GM18909 (cell line): ENCODE measurements at regions not wholly inside any gene's neighbourhood (a gene's known extent, or its start where the extent isn't known, plus 50 kb on each side); places are given as distances from the start of the nearest gene placed in this dataset.

Experiments
- ATAC-seq: cut with Tn5 transposase; IDR thresholded peaks from one replicate; pipeline ENCODE4 v1.9.1; 2021; ENCODE audit warnings: mild to moderate bottlenecking; ENCODE audit not compliant: unreplicated experiment, poor library complexity

DNA sequence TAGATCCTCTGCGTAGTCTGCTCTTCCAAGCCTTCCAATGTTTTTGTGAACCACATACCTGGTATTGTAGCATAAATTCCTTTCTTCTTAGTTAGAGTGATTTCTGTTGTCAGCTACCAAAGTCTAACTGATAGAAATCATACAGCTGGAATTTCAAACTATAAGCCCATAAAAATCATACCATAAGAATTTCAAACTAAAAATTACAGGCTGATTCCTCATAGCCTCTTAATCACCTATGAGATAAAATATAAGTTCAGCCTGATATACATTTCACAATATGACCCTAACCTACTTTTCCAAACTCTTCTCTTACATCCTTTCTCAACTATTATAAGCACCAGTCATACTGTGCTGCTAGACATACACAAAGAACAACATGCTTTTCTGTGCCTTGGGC, 64.8 kb downstream of the PTHLH start:
- ATAC-seq = no peak

GRCh38 chr12:27906658-27907473, 65.7 kb downstream of the PTHLH start:
- no peak for ATAC-seq

GRCh38 chr12:27906127-27906500, 66.4 kb downstream of the PTHLH start:
- no peak for ATAC-seq

DNA sequence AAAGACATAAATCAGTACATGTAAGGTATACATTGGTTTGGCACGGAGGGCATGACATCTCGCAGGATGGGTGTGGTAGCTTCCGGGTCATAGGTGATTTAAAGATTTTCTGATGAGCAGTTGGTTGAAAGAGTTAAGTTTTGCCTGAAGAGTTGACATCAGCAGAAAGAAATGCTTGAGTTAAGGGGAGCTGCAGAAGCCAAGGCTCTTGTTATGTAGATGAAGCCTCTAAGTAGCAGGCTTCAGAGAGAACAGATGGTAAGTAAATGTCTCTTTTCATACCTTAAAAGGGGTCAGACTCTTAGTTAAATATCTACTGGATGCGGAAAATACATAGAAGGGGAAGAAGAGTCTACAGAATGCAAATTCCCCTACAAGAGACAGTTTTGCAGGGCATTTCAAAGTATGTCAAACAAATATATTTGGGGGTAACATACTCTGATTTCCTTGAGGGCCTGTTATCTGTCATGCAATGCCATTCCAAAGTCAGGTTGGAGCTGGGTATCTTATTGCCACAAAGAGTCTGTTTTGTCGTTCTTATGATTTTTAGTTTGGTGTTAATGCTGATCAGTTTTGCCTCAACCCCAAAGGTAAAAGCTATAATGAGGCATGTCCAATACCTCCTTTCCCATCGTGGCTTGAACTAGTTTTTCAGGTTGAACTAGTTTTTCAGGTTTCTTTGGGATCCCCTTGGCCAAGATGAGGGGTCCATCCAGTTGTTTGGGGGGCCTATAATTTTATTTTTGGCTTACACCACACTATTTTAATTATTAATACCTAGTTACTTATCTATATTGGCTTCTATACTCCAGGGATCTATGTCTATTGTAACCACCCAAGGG, 67.0 kb downstream of the PTHLH start:
- ATAC-seq = no peak

- no peak for ATAC-seq
These were observed 69.9 kb downstream of the PTHLH start for GRCh38 chr12:27902651-27903050.

GRCh38 chr12:27901959-27902358, 70.6 kb downstream of the PTHLH start:
- no peak for ATAC-seq

DNA sequence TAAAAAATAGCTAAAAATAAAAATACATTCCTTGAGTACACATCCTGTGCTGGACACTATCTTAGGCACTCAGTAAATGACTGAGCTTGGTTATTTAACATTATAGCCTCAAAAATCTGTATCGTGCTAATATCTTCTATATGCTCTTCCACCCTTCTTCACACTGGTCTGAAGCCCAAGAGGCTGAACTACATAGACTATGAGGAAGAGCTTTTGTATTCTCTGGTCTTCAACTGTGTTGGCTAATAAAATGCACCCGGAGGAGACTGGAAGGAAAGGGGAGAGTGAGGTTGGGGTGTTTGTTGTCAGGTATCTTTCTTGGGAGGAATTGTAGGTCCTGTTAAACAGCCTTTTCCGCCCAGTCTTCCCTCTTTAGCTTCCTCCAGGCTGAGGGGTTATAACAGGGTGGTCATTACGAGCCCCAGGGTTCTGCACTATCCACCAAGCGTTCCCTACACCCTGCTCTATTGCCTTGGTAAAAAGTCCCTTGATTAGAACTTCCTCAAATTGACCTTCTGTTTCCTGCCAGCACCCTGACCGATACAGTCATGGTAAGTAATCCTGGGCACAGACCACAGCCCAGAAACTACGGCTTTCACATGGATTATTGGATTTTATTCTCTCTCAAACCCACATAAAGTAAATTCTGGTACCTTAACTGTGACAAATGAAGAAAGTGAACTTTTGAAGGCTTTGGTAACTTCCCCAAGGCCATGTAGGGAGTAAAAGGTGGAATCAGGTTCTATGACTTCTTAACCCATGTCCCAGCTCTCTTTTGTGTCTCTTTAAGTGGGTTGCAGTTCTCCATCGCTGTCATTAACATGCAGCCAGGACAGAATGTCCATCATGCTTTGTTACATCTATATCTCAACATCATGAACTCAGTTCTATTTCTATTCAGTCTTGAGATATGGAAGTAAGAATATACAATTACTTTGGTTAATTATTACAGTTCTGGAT, 71.3 kb downstream of the PTHLH start:
- ATAC-seq = peak; percentile 70

GRCh38 chr12:27899151-27899661, 73.3 kb downstream of the PTHLH start:
- ATAC-seq = no peak

GRCh38 chr12:27898022-27898421, 74.5 kb downstream of the PTHLH start:
- no peak for ATAC-seq

DNA sequence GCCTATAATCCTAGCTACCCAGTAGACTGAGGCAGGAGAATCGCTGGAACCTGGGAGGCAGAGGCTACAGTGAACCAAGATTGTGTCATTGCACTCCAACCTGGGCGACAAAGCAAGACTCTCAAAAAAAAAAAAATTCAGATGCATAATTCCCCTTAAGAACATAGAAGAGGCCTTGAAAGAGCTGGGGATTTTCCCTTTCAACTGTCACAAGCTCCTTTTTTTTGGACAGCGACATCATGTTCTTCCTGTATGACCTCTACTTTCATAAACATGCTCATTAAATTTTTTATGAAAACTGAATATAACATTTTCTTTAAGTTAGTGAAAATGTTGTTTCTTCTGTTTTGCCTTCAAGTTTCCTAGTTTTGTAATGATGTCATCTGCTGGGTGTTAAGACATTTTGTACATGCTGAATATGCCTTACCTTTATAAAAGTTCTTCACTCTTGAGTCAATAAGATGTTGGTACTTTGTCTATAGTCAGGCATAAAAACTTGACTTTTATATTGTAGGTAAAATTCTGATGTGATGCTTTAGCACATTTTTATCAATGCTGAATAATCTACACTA, 76.0 kb downstream of the PTHLH start:
- no peak for ATAC-seq

- ATAC-seq = no peak
These were observed 78.2 kb downstream of the PTHLH start for GRCh38 chr12:27894309-27894708.

DNA sequence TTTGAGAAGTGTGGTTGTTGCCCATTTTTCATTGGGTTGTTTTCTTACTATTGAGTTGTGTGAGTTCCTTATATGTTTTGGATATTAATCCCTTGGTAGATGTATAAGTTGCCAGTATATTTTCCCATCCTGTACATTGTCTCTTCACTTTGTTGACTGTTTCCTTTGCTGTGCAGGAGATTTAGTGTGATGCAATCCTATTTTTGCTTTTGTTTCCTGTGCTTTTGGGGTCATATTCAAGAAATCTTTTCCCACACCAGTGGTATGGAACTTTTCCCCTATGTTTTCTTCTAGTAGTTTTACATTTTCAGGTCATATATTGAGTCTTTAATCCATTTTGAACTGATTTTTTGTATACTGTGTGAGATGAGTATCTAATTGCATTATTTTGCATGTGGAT, 92.8 kb downstream of the PTHLH start:
- ATAC-seq = no peak

GRCh38 chr12:27875677-27876076, 95.6 kb upstream of the MANSC4 start:
- no peak for ATAC-seq

DNA sequence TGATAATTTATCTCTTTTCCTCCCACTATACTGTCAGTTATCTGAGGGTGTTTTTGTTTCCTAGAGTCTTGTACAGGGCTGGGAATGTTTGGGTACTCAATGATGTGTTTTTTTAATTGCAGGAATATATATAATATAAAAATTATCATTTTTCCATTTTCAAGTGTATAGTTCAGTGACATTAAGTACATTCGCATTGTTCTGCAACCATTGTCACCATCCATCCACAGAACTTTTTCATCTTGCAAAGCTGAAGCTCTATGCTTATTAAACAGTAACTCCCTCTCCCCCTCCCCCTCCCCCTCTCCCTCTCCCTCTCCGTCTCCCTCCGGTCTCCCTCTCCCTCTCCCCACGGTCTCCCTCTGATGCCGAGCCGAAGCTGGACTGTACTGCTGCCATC, 93.0 kb upstream of the MANSC4 start:
- ATAC-seq = no peak

DNA sequence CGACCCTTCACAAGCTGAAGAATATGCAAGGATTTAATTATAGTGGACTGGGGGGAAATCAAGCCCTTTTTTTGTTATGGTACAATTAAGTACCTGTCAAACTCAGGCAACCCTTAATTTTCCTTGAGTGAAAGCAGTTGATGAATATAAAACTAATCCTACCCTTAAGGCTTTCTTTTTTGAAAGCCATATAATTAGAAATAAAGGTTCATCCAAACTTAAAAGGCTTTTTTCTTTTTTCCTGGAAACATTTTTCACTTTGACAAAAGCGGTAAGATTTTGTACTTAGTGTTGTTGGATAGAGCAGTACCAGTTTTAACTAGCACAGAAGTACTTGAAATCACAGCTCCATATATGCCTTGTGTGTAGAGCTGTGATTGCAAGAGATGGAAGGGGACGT, 91.9 kb upstream of the MANSC4 start:
- ATAC-seq = no peak

DNA sequence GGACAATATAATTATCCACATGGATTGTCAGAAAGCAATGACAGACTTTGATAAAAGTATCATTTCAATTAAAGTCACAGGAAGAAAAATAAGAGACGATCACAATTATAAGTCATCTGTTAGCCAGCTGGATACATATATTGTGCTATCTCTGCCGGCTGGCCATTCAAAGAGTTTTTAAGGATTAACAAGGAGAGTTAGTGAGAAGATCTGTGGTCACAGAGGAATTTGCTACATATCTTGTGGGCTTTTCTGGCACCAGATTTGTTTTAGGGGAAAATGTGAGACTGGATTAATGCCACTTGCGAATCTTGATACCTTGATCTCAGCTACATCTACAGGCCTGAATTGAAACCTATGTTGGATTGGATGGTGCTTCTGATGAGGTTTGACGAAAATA, 90.9 kb upstream of the MANSC4 start:
- ATAC-seq = no peak

GRCh38 chr12:27869567-27869966, 89.5 kb upstream of the MANSC4 start:
- ATAC-seq = no peak

DNA sequence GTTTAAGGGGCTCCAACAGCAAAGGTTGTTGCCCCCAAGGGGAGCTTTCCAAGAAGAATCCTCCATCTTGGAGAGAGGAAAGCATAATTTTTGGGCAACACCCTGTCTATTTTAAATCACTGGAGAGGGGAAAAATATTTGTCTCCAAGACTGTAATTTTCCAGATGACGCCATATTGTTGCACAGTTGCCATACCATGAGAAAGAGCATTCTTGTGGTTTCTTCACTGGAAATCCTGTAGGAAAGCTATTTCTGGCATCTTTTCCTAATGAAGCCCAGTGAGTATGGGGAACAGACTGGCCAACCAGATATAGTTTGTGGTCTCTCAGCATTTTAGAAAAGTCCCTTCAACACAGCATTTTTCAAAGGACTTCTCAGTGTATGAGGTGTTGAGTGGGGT, 88.1 kb upstream of the MANSC4 start:
- ATAC-seq = no peak

- ATAC-seq = no peak
These were observed 86.5 kb upstream of the MANSC4 start for GRCh38 chr12:27866373-27867101.
